Astrocyte of the cerebellum (primary cell): ENCODE measurements at regions not wholly inside any gene's neighbourhood (a gene's known extent, or its start where the extent isn't known, plus 50 kb on each side); places are given as distances from the start of the nearest gene placed in this dataset.

ENCODE experiments used
- DNase-seq: peaks from one replicate; pipeline ENCODE4 v3.0.0-alpha.2; 2011; ENCODE audit warnings: low read depth
- H3K4me3 ChIP-seq: 2 replicates; pipeline ENCODE4 v1.5.1; 2011; ENCODE audit warnings: mild to moderate bottlenecking, low read depth, low read length, moderate library complexity
- in situ Hi-C: cut with HindIII; loops from 2 replicates; pipeline ENCODE4 v1.10.0; 2017; ENCODE audit warnings: low sequenced_read_pairs
- TF ChIP-seq, protein P1 (sequence below): IDR thresholded peaks from 2 replicates; pipeline ENCODE4 v1.5.1; 2012; ENCODE audit warnings: low read length, low read depth, moderate library complexity, mild to moderate bottlenecking; ENCODE audit errors: missing control alignments

DNA sequence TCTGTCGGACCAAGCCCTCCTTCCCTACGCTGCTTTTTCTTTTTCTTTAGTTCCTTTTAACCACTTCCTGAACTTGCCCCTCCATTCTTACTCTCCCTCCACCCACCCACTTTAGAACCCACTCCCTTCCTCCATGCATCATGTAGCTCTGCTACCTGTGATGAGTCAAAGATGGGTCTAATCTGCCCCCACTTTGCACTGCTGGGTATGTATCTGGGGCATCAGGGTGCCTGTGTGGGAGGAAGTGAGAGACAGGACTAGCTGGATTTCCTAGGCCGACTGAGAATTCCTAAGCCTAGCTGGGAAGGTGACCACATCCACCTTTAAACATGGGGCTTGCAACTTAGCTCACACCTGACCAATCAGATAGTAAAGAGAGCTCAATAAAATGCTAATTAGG lies 157.7 kb downstream of the SEC16B start:
- H3K4me3 ChIP-seq, result no peak overlapping the region
- DNase-seq, result no peak
- in situ Hi-C loops, result no loop called here
- TF ChIP-seq, protein P1, sequence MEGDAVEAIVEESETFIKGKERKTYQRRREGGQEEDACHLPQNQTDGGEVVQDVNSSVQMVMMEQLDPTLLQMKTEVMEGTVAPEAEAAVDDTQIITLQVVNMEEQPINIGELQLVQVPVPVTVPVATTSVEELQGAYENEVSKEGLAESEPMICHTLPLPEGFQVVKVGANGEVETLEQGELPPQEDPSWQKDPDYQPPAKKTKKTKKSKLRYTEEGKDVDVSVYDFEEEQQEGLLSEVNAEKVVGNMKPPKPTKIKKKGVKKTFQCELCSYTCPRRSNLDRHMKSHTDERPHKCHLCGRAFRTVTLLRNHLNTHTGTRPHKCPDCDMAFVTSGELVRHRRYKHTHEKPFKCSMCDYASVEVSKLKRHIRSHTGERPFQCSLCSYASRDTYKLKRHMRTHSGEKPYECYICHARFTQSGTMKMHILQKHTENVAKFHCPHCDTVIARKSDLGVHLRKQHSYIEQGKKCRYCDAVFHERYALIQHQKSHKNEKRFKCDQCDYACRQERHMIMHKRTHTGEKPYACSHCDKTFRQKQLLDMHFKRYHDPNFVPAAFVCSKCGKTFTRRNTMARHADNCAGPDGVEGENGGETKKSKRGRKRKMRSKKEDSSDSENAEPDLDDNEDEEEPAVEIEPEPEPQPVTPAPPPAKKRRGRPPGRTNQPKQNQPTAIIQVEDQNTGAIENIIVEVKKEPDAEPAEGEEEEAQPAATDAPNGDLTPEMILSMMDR, result no peak

DNA sequence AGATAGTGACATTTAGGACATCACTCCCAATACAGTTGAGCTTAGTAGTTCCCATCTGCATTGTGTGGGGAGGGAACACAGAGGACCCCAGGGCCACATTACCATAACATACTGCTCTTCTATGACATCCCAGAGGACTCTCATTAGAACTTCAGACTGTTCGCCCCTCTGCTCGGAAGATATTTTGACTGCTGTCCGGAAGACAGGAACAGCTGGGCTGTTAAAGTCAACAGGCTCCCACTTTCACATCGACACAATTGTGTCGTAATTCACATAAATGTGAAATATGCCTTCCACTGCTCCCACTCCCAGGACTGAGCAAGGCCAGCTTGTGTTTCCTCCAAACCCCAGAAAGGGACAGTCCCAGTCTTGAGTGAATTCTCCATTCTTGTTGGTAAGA lies 158.4 kb downstream of the SEC16B start:
- no peak for DNase-seq
- H3K4me3 ChIP-seq, result no peak overlapping the region
- TF ChIP-seq, protein P1, result no peak
- in situ Hi-C loops, result no loop called here

DNA sequence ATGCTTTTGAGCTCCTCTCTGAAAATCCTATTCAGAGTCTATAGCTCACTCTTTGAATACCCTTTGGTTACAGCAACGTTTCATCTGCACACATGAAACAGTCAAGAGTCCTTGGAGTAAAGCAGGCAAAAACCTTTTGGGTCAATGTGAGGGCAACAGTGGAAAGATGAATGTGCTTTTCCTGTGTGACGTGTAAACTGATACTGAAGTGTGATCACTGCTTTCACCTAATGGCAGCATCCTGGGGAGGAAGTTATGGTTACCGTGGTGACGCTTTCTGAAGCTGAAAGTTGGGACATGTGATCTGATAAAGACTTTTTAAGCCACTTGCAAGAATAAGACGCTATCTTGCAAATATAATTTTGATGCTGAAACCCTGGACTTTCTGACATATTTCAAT lies 160.0 kb downstream of the SEC16B start:
- H3K4me3 ChIP-seq, result no peak overlapping the region
- no peak for DNase-seq
- in situ Hi-C loops, result no loop called here
- TF ChIP-seq, protein P1, result no peak

DNA sequence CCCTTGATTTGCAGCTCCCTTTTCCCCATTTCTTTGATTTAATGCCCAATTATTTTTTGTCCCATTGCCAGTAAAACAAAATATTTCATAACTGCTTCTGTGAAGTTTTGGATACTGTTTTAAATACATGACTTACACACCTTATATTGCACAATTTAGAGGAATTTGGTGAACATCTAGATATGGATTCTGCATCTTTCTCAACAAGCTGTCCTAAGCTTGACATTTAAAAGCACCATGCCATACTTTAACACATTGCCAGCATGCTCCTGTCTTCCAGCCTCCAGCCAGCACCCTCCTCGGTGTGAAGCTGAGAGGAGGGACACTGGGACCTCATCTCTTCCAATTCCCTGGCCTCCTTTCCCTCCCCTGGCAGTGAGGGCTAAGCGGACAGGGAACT lies 167.6 kb downstream of the SEC16B start:
- TF ChIP-seq, protein P1, result no peak
- in situ Hi-C loops, result no loop called here
- no peak for DNase-seq
- H3K4me3 ChIP-seq, result no peak overlapping the region

DNA sequence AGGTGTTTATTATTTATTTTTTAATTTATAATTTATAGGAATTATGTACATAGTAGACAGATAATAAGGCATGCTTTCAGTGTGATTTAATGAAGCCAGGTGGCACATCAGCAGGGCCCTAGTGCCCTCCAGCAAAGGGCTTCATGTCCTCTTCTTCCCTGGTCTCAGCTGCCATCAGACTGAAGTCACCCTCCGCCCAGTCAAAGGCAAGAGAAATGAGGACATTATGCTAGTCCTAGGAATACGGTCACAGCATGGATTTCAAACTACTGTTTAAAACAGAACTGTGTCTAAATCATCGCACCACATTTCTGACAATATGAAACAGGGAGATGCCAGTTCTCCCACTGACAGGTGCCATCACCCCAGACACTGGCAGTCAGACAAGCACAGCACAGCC lies 168.1 kb downstream of the SEC16B start:
- H3K4me3 ChIP-seq, result no peak overlapping the region
- DNase-seq, result no peak
- in situ Hi-C loops, result no loop called here
- TF ChIP-seq, protein P1, result no peak

DNA sequence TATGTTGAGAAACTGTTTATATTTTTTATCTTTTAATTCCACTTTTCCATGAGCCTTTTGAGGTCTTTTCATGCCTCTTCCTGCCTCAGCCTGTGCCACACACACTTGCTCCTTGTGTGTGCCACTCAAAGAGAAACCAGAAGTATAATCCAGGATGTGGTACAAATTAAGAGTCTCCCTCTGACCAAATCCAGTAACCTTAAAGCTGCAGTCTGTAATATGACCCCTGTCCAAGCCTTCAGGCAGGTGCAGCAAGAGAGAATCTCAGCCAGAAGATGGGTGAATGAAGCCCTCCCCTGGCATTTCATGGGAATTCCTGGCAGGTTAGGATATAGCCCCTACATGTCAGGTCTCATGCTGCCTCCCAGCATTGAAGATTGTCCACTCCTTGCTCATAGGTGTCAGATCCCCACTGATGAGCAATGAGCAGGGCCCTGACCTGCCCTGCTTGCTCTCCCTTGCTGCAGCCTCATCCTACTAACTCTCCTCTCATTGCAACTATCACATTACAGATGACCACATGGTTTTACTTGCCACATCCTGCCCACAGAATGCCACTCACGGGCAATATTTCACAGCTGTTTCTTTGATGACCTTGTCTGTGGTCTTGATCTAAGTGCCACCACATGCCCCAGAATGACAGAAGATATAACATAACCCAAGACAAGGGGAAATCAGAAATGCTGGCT lies 169.3 kb downstream of the SEC16B start:
- H3K4me3 ChIP-seq, result no peak overlapping the region
- in situ Hi-C loops, result no loop called here
- TF ChIP-seq, protein P1, result no peak
- DNase-seq, result no peak

DNA sequence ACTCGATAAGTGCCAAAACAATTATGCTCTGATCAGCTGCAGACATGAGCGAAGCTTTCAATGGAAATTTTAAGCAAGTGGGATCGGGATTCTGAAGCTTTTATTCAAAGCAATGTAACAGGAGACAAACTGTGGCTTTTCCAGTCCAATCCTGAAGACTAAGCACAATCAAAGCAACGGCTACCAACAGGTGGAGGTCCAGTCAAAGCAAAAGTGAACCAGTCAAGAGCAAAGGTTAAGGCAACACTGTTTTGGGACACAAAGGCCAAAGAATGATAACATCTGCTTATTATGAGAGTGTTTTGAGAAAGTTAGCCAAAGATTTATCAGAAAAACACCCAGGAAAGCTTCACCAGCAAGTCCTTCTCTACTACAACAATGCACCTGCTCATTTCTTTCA lies 170.1 kb downstream of the SEC16B start:
- TF ChIP-seq, protein P1, result no peak
- no peak overlapping the region for H3K4me3 ChIP-seq
- no peak for DNase-seq
- in situ Hi-C loops, result no loop called here
